ENCODE measurements at regions not wholly inside any gene's neighbourhood (a gene's known extent, or its start where the extent isn't known, plus 50 kb on each side); places are given as distances from the start of the nearest gene placed in this dataset.
"Not testable (repeated sequence)": the region's sequence is repeated elsewhere in the genome, so short reads cannot be mapped to it uniquely, and the experiment has no call there.

DNA sequence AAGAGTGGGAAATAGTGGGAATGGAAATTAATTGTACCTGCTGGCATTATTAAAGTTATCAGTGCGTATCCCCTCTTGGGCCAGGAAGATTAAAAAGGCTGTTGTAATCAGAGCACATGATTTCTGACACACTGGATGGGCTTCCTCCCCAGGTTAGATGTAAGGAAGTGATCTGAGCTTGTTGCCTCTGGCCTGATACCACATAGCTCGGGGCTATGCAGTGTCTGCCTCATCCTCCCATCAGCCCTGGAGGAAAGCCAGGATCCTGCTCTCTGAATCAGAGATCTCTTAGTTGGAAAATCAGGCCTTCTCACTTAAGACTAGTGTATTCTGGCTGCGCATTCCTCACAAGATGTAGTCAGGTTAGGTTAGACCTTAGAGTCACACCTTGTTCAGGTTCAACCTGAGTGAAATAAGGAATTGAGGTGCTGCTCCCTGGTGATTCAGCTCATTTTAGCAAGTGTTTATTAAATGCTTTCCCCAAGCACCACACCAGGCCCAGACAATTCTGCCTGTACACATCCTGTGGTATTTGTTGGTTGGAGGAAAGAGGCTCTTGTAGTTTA lies 108.2 kb upstream of the IKBKE start:
- H3K4me1 ChIP-seq (ENCODE audit: insufficient read depth, low read length); CTCF ChIA-PET; H3K4me1 Mint-ChIP-seq (ENCODE audit: low read depth); H3K36me3 Mint-ChIP-seq (ENCODE audit: low read depth); H3K27me3 Mint-ChIP-seq; H3K36me3 ChIP-seq (ENCODE audit: insufficient read depth, low read length); H3K4me3 ChIP-seq (ENCODE audit: low read length); H3K27ac Mint-ChIP-seq; ATAC-seq (ENCODE audit: poor library complexity); POLR2A ChIA-PET; H3K27ac ChIP-seq (ENCODE audit: low read depth in 1 of 2, low read length in 2 of 2); intact Hi-C loops (cut with DNase I, micrococcal nuclease); H3K27me3 ChIP-seq (ENCODE audit: control insufficient read depth in 1 of 2, insufficient read depth in 2 of 2, low read length in 2 of 2); H3K4me3 Mint-ChIP-seq; H3K9me3 ChIP-seq (ENCODE audit: control insufficient read depth in 1 of 2, insufficient read depth in 1 of 2, low read length in 2 of 2); H3K9me3 Mint-ChIP-seq; DNase-seq: not testable (repeated sequence)

DNA sequence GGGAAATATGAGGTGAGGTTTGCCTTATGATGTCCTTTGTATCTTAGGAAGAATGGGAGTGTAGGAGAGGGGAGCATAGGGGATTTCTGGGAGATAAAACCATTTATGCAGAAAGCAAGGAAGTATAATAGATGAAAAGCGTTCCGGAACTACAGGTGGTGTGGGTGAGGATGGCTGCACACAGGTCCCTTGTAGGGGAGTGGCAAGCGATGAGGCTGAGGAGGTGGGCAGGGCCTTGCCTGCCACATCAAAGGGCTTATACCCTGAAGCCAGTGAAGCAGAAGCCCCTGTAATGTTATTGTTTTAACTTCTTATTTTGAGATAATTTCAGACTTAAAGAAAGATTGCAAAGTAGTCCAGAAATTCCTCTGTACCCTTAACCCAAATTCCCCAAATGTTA lies 107.3 kb upstream of the IKBKE start:
- POLR2A ChIA-PET; intact Hi-C loops (cut with DNase I, micrococcal nuclease); H3K27ac Mint-ChIP-seq; H3K36me3 Mint-ChIP-seq (ENCODE audit: low read depth); H3K9me3 Mint-ChIP-seq; ATAC-seq (ENCODE audit: poor library complexity); H3K9me3 ChIP-seq (ENCODE audit: control insufficient read depth in 1 of 2, insufficient read depth in 1 of 2, low read length in 2 of 2); H3K4me1 Mint-ChIP-seq (ENCODE audit: low read depth); H3K4me3 Mint-ChIP-seq; CTCF ChIA-PET; H3K4me1 ChIP-seq (ENCODE audit: insufficient read depth, low read length); H3K27me3 ChIP-seq (ENCODE audit: control insufficient read depth in 1 of 2, insufficient read depth in 2 of 2, low read length in 2 of 2); H3K27me3 Mint-ChIP-seq; DNase-seq; H3K36me3 ChIP-seq (ENCODE audit: insufficient read depth, low read length); H3K27ac ChIP-seq (ENCODE audit: low read depth in 1 of 2, low read length in 2 of 2); H3K4me3 ChIP-seq (ENCODE audit: low read length): not testable (repeated sequence)

DNA sequence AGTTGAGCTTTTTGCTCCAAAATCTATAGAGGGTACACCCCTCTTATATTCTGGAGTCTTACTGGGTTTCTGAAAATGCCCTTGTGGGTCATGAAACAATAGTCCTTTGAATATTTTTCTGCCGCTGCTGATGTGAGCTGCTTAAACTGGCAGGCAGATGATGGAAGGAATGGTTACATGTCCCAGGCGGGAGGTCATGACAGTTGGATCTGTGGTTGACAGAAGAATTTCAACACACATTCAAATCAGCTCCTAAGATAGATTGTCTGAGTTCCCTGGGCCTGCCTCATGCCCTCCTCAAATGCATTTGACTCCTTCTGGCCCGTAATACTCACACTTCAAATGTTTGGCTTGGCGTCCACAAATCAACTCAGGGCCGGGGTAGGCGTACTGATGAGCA lies 105.0 kb upstream of the IKBKE start:
- H3K4me3 ChIP-seq (ENCODE audit: low read length); POLR2A ChIA-PET; H3K4me1 ChIP-seq (ENCODE audit: insufficient read depth, low read length); intact Hi-C loops (cut with DNase I, micrococcal nuclease); H3K9me3 ChIP-seq (ENCODE audit: control insufficient read depth in 1 of 2, insufficient read depth in 1 of 2, low read length in 2 of 2); CTCF ChIA-PET; ATAC-seq (ENCODE audit: poor library complexity); H3K27ac Mint-ChIP-seq; H3K4me1 Mint-ChIP-seq (ENCODE audit: low read depth); H3K9me3 Mint-ChIP-seq; H3K27me3 ChIP-seq (ENCODE audit: control insufficient read depth in 1 of 2, insufficient read depth in 2 of 2, low read length in 2 of 2); DNase-seq; H3K36me3 ChIP-seq (ENCODE audit: insufficient read depth, low read length); H3K36me3 Mint-ChIP-seq (ENCODE audit: low read depth); H3K4me3 Mint-ChIP-seq; H3K27ac ChIP-seq (ENCODE audit: low read depth in 1 of 2, low read length in 2 of 2); H3K27me3 Mint-ChIP-seq: not testable (repeated sequence)

DNA sequence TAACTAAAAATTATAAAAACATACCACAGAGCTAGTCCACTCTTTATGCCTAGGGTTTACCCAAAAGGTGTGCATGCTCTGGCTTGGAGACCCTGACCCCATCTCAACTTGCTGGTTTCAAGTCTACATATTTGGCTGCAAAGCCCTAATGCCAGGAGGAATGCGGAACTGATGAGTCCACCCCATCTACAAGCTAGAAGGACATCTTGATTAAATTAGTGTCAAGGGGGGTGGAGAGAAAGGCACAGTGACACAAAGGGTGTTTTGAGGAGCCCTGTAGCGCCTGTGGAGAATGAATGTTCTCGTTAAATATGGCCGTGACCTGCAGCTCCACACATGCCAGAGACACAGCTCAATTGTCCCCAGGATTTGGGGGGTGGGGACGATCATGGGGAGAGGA lies 104.1 kb upstream of the IKBKE start:
- H3K4me3 Mint-ChIP-seq; ATAC-seq (ENCODE audit: poor library complexity); H3K4me1 Mint-ChIP-seq (ENCODE audit: low read depth); H3K9me3 ChIP-seq (ENCODE audit: control insufficient read depth in 1 of 2, insufficient read depth in 1 of 2, low read length in 2 of 2); H3K36me3 ChIP-seq (ENCODE audit: insufficient read depth, low read length); DNase-seq; H3K27me3 ChIP-seq (ENCODE audit: control insufficient read depth in 1 of 2, insufficient read depth in 2 of 2, low read length in 2 of 2); H3K9me3 Mint-ChIP-seq; H3K27ac Mint-ChIP-seq; H3K4me1 ChIP-seq (ENCODE audit: insufficient read depth, low read length); POLR2A ChIA-PET; CTCF ChIA-PET; H3K27ac ChIP-seq (ENCODE audit: low read depth in 1 of 2, low read length in 2 of 2); H3K27me3 Mint-ChIP-seq; H3K4me3 ChIP-seq (ENCODE audit: low read length); H3K36me3 Mint-ChIP-seq (ENCODE audit: low read depth); intact Hi-C loops (cut with DNase I, micrococcal nuclease): not testable (repeated sequence)

GRCh38 chr1:206366772-206367171 lies 103.5 kb upstream of the IKBKE start:
- H3K36me3 ChIP-seq (ENCODE audit: insufficient read depth, low read length); POLR2A ChIA-PET; H3K4me1 ChIP-seq (ENCODE audit: insufficient read depth, low read length); DNase-seq; H3K27ac ChIP-seq (ENCODE audit: low read depth in 1 of 2, low read length in 2 of 2); intact Hi-C loops (cut with DNase I, micrococcal nuclease); H3K36me3 Mint-ChIP-seq (ENCODE audit: low read depth); H3K27me3 ChIP-seq (ENCODE audit: control insufficient read depth in 1 of 2, insufficient read depth in 2 of 2, low read length in 2 of 2); H3K4me3 Mint-ChIP-seq; ATAC-seq (ENCODE audit: poor library complexity); H3K4me1 Mint-ChIP-seq (ENCODE audit: low read depth); H3K27ac Mint-ChIP-seq; CTCF ChIA-PET; H3K9me3 Mint-ChIP-seq; H3K4me3 ChIP-seq (ENCODE audit: low read length); H3K9me3 ChIP-seq (ENCODE audit: control insufficient read depth in 1 of 2, insufficient read depth in 1 of 2, low read length in 2 of 2); H3K27me3 Mint-ChIP-seq: not testable (repeated sequence)

DNA sequence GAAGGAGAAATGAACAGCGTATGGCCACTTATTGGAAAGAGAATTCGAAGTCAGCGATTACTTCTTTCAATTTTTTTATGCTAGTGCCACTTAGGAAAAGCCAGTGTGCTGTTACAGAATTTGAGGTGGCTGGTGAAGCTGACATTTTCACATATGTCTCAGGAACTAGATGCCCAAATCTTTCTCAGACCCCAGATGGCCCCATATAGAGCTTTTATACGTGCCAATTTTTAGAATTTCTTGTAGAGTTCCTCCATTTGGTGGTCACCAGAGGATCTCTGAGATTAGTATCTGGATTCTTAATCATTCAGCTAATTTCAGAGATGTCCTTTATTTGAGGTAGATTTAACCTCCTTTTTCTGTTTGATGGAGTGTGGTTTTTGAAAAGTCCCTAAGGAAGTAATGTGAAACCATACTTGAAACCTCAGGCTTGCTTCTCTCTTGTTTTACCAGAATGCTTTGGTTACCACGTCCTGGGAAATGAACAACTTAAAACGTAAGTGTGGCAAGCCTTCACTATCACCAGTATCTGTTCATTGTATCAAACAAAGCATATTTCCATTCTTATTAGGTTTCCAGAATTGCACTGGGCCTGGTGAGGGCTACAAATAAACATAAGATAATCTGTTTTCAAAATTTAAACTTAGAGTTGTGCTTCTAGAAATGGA lies 102.2 kb upstream of the IKBKE start:
- H3K27me3 Mint-ChIP-seq; DNase-seq; H3K4me1 ChIP-seq (ENCODE audit: insufficient read depth, low read length); H3K4me1 Mint-ChIP-seq (ENCODE audit: low read depth); H3K27ac ChIP-seq (ENCODE audit: low read depth in 1 of 2, low read length in 2 of 2); H3K27ac Mint-ChIP-seq; H3K36me3 ChIP-seq (ENCODE audit: insufficient read depth, low read length); ATAC-seq (ENCODE audit: poor library complexity); H3K36me3 Mint-ChIP-seq (ENCODE audit: low read depth); H3K27me3 ChIP-seq (ENCODE audit: control insufficient read depth in 1 of 2, insufficient read depth in 2 of 2, low read length in 2 of 2); CTCF ChIA-PET; H3K4me3 Mint-ChIP-seq; intact Hi-C loops (cut with DNase I, micrococcal nuclease); H3K9me3 Mint-ChIP-seq; H3K9me3 ChIP-seq (ENCODE audit: control insufficient read depth in 1 of 2, insufficient read depth in 1 of 2, low read length in 2 of 2); H3K4me3 ChIP-seq (ENCODE audit: low read length); POLR2A ChIA-PET: not testable (repeated sequence)

- CTCF ChIA-PET; H3K9me3 Mint-ChIP-seq; ATAC-seq (ENCODE audit: poor library complexity): not testable (repeated sequence)
These were observed 95.6 kb upstream of the IKBKE start for GRCh38 chr1:206374725-206375124.

More at GRCh38 chr1:206374725-206375124, 95.6 kb upstream of the IKBKE start:
- H3K4me3 Mint-ChIP-seq; H3K9me3 ChIP-seq (ENCODE audit: control insufficient read depth in 1 of 2, insufficient read depth in 1 of 2, low read length in 2 of 2); H3K4me1 Mint-ChIP-seq (ENCODE audit: low read depth); H3K27ac ChIP-seq (ENCODE audit: low read depth in 1 of 2, low read length in 2 of 2); H3K27ac Mint-ChIP-seq; H3K27me3 ChIP-seq (ENCODE audit: control insufficient read depth in 1 of 2, insufficient read depth in 2 of 2, low read length in 2 of 2); intact Hi-C loops (cut with DNase I, micrococcal nuclease); H3K4me1 ChIP-seq (ENCODE audit: insufficient read depth, low read length); H3K27me3 Mint-ChIP-seq; POLR2A ChIA-PET; H3K4me3 ChIP-seq (ENCODE audit: low read length); H3K36me3 Mint-ChIP-seq (ENCODE audit: low read depth); H3K36me3 ChIP-seq (ENCODE audit: insufficient read depth, low read length); DNase-seq: not testable (repeated sequence)
